Spleen (tissue), 11 donors: ENCODE measurements at regions not wholly inside any gene's neighbourhood (a gene's known extent, or its start where the extent isn't known, plus 50 kb on each side); places are given as distances from the start of the nearest gene placed in this dataset.

Experiments used
- DNase-seq: peaks from one replicate; pipeline ENCODE4 v3.0.0-alpha.2; 2020
- H3K27ac ChIP-seq, 8 donors: fragments of 200-600 bp; sonication (generic) in 7 of 8; 1 replicate in 4 of 8; 2 replicates in 4 of 8; pipeline versions ENCODE4 v1.5.0 to v1.8.0; 2016 to 2021; ENCODE audit warnings: inconsistent platforms in 4 of 8, mild to moderate bottlenecking in 4 of 8, moderate library complexity in 1 of 8
- H3K27me3 ChIP-seq, 7 donors: fragments of 200-600 bp; sonication (generic) in 6 of 7; replicated peaks in 1 of 7; 1 replicate in 4 of 7; 2 replicates in 3 of 7; pipeline versions ENCODE4 v1.5.0 to v1.8.0; 2016 to 2021; ENCODE audit warnings: inconsistent platforms in 3 of 7, mild to moderate bottlenecking in 1 of 7
- H3K36me3 ChIP-seq, 6 donors: fragments of 200-600 bp; sonication (generic) in 5 of 6; 1 replicate in 4 of 6; 2 replicates in 2 of 6; pipeline versions ENCODE4 v1.5.0 to v1.8.0; 2016 to 2021; ENCODE audit warnings: inconsistent platforms in 2 of 6
- H3K4me1 ChIP-seq, 6 donors: fragments of 200-600 bp; sonication (generic) in 5 of 6; 1 replicate in 3 of 6; 2 replicates in 3 of 6; pipeline versions ENCODE4 v1.5.0 to v1.8.0; 2016 to 2021; ENCODE audit warnings: inconsistent platforms in 3 of 6
- H3K4me3 ChIP-seq, 8 donors: fragments of 200-600 bp; sonication (generic) in 7 of 8; 1 replicate in 4 of 8; 2 replicates in 4 of 8; pipeline versions ENCODE4 v1.5.0 to v1.8.0; 2016 to 2021; ENCODE audit warnings: inconsistent platforms in 4 of 8, mild to moderate bottlenecking in 4 of 8, moderate library complexity in 2 of 8
- H3K9me3 ChIP-seq, 8 donors: fragments of 200-600 bp; sonication (generic) in 7 of 8; 1 replicate in 4 of 8; 2 replicates in 4 of 8; pipeline versions ENCODE4 v1.5.0 to v1.8.0; 2016 to 2021; ENCODE audit warnings: inconsistent platforms in 4 of 8
- POLR2A ChIP-seq, 3 donors: fragments of 450-650 bp; IDR thresholded peaks; one replicate each; pipeline ENCODE4 v1.5.1; 2017; ENCODE audit warnings: antibody characterized with exemption in 3 of 3, mild to moderate bottlenecking in 1 of 3
- POLR2AphosphoS5 ChIP-seq, 3 donors: sonication (generic); formaldehyde crosslinking; IDR thresholded peaks; one replicate each; pipeline ENCODE4 v1.5.1; 2017; ENCODE audit warnings: antibody characterized with exemption in 3 of 3
- WGBS, 5 donors: extraction: QIAGEN DNeasy Blood & Tissue Kit in 3 of 5; methylation state at CpG; one replicate each; pipeline versions ENCODE4 v1.1.5 to v1.1.7; 2013 to 2018; 5-methylcytosine and 5-hydroxymethylcytosine counted together
- intact Hi-C: fragments of 100-400 bp; cut with DNase I; formaldehyde crosslinking; loops from one replicate; pipeline ENCODE4 v1.15.0; 2023; ENCODE audit warnings: low total_unique reads
- TF ChIP-seq, protein P1 (sequence below), 11 experiments: fragments of 200-600 bp in 7 of 11; fragments of 450-650 bp in 4 of 11; sonication (generic) in 4 of 11; IDR thresholded peaks in 8 of 11; conservative IDR thresholded peaks in 3 of 11; 1 replicate in 7 of 11; 2 replicates in 4 of 11; pipeline versions ENCODE4 v1.4.0 to v1.8.0; 2016 to 2021; ENCODE audit warnings: antibody characterized with exemption in 11 of 11, inconsistent platforms in 4 of 11, mild to moderate bottlenecking in 1 of 11
- donor health status: healthy with polysubstance abuse.
- donor health status: DM: no; HTN: no; CAD: no; lungs with moderate emphysema.
- donor health status: DM: no; HTN: no; CAD: no.
- donor health status: Bipolar disorder and iron deficiency.
- donor health status: healthy.
- donor health status: DM: no; HTN: no; CAD: no.
- donor health status: DM: yes; HTN: yes; CAD: no.

DNA sequence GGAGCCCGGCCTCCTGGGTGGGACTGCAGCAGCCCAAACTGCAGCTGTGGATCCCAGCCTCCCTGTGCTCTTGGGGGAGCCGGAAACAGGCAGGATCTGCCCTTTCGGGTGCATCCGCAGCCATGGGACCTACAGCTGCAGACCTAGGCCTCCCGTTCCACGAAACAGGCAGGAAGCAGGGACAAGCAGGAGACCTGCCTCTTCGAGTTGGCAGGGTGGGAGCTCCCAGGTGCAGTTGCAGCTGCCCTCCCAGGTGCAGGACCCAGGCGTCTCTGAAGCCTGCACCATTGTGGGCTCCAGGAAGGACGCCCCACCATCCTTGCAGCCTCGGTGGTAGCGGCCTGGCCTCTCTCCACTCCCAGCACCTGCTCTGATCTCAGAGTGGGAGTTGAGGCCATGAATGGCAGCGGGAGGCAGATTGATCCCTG is 189.0 kb upstream of the KLHL1 start:
- TF ChIP-seq POLR2AphosphoS5 (IDR thresholded peaks at IDR 0.05), result no peak
- no peak for TF ChIP-seq POLR2A (IDR thresholded peaks at IDR 0.05)
- TF ChIP-seq, protein P1, sequence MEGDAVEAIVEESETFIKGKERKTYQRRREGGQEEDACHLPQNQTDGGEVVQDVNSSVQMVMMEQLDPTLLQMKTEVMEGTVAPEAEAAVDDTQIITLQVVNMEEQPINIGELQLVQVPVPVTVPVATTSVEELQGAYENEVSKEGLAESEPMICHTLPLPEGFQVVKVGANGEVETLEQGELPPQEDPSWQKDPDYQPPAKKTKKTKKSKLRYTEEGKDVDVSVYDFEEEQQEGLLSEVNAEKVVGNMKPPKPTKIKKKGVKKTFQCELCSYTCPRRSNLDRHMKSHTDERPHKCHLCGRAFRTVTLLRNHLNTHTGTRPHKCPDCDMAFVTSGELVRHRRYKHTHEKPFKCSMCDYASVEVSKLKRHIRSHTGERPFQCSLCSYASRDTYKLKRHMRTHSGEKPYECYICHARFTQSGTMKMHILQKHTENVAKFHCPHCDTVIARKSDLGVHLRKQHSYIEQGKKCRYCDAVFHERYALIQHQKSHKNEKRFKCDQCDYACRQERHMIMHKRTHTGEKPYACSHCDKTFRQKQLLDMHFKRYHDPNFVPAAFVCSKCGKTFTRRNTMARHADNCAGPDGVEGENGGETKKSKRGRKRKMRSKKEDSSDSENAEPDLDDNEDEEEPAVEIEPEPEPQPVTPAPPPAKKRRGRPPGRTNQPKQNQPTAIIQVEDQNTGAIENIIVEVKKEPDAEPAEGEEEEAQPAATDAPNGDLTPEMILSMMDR (IDR thresholded peaks at IDR 0.05 in 8 of 11, conservative IDR thresholded peaks at IDR 0.05 in 3 of 11), result no peak
- intact Hi-C loops, result no loop called here
- 85 to 94% (median 88%) methylated on average over 3 to 12 of the region's 12 CpGs for WGBS, 5 donors
- H3K27ac ChIP-seq, result no peak overlapping the region
- peak; percentile 65 for DNase-seq
- H3K36me3 ChIP-seq, result no peaks in the 10 kb centered on the region
- H3K4me3 ChIP-seq, result no peak overlapping the region
- peaks cover 0 to 49% (median 40%) of the 10 kb centered on the region in 8 donors for H3K9me3 ChIP-seq
- H3K27me3 ChIP-seq, result no peaks in the 10 kb centered on the region
- H3K4me1 ChIP-seq, result no peaks in the 10 kb centered on the region

DNA sequence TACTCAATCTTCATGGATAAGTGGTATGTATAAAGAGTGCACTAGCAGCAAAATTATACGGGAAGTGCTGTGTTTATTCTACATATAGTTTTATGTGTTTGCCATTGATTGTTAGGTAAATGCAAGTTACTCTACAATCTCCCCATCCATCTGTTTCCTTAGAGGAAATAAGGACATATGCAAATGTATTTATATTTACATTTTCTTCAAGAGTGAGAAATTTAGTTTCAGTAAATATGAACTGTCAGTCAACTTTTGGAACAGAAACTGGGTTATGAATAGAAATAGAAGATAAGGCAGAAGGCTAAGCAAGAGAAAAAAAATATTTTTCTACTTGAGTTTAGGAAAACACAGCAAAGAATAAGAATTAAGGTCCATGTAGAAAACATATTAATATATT is 176.1 kb upstream of the KLHL1 start:
- H3K27ac ChIP-seq, result no peak overlapping the region
- no peak for DNase-seq
- no peaks in the 10 kb centered on the region for H3K36me3 ChIP-seq
- 51 to 61% (median 55%) methylated on average over 1 of the region's 1 CpG for WGBS, 5 donors
- no peaks in the 10 kb centered on the region for H3K4me1 ChIP-seq
- H3K4me3 ChIP-seq, result no peak overlapping the region
- H3K27me3 ChIP-seq, result no peaks in the 10 kb centered on the region
- peaks cover 0 to 12% (median 3%) of the 10 kb centered on the region in 8 donors for H3K9me3 ChIP-seq
- no peak for TF ChIP-seq POLR2A (IDR thresholded peaks at IDR 0.05)
- TF ChIP-seq, protein P1 (IDR thresholded peaks at IDR 0.05 in 8 of 11, conservative IDR thresholded peaks at IDR 0.05 in 3 of 11), result no peak
- TF ChIP-seq POLR2AphosphoS5 (IDR thresholded peaks at IDR 0.05), result no peak
- intact Hi-C loops, result no loop called here

DNA sequence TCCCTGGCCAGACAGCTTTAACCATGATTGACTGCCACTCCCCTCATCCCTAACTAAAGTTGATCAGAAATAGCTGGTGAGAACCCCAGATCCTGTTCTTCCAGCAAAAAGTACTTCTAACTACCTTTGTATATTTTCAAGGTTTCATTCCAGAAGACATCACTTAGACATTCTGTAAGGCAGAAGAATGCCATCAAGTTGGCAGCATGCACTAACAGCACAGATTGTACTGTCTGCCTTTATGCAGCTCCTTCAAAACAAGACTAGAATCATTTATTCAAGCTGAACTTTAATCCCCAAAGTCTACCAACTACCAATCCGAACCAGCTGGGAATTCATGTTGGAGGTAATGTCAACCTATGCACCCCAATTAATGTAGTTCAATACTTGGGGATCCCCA is 167.6 kb upstream of the KLHL1 start:
- intact Hi-C loops, result no loop called here
- Histone ChIP-seq H3K36me3 (no peaks in the 10 kb centered on the region), H3K27me3 (no peaks in the 10 kb centered on the region), H3K27ac (no peak overlapping the region), H3K4me1 (no peaks in the 10 kb centered on the region), H3K4me3 (no peak overlapping the region), H3K9me3 (peaks cover 0 to 10% (median 0%) of the 10 kb centered on the region in 8 donors)
- TF ChIP-seq, protein P1 (IDR thresholded peaks at IDR 0.05 in 8 of 11, conservative IDR thresholded peaks at IDR 0.05 in 3 of 11), result no peak
- TF ChIP-seq POLR2AphosphoS5 (IDR thresholded peaks at IDR 0.05), result no peak
- no peak for TF ChIP-seq POLR2A (IDR thresholded peaks at IDR 0.05)
- 52 to 69% (median 59%) methylated on average over 1 of the region's 1 CpG for whole genome bisulfite sequencing, 5 donors
- DNase-seq, result no peak

DNA sequence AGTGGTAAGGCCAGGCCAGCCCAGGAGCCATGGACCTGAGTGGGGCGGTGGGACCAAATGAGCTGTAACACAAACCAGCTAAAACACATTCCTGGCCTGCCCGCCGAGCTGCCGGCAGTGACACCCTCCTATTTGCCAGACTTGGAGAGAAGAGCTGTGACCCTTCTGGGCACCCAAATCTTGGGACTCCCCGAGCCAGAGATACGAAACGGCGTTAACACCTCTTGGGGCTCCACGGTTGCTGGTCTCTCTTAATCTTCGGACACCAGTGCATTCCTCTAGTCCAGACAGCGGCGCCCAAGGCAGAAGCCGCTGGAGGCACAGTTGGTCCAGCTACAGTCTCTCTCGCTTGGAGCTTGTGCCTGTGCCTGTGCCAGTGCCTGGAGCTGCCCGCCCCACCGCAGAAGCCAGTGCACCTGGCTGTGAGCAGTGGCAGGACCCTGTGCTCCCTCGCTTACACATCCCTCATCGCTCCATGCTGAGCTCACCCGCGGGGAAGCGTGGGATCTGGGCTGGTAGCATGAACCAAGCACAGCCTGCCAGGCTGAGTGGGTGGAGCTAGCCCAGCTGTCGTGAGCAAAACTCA is 147.2 kb upstream of the KLHL1 start:
- DNase-seq, result peak; percentile 51
- 92 to 97% (median 94%) methylated on average over 21 to 22 of the region's 22 CpGs for WGBS, 5 donors
- no peak overlapping the region for H3K4me3 ChIP-seq

More for the DNA sequence above, 147.2 kb upstream of the KLHL1 start:
- no peak overlapping the region for H3K27ac ChIP-seq
- H3K36me3 ChIP-seq, result no peaks in the 10 kb centered on the region
- no peak for TF ChIP-seq POLR2A (IDR thresholded peaks at IDR 0.05)
- TF ChIP-seq POLR2AphosphoS5 (IDR thresholded peaks at IDR 0.05), result no peak
- TF ChIP-seq, protein P1 (IDR thresholded peaks at IDR 0.05 in 8 of 11, conservative IDR thresholded peaks at IDR 0.05 in 3 of 11), result no peak
- H3K27me3 ChIP-seq, result no peaks in the 10 kb centered on the region
- peaks cover 0 to 30% (median 9%) of the 10 kb centered on the region in 8 donors for H3K9me3 ChIP-seq
- H3K4me1 ChIP-seq, result no peaks in the 10 kb centered on the region
- intact Hi-C loops, result no loop called here
